Duodenal mucosa (tissue), 2 donors: ENCODE measurements at regions not wholly inside any gene's neighbourhood (a gene's known extent, or its start where the extent isn't known, plus 50 kb on each side); places are given as distances from the start of the nearest gene placed in this dataset.
"Not testable (repeated sequence)": the region's sequence is repeated elsewhere in the genome, so short reads cannot be mapped to it uniquely, and the experiment has no call there.

Experiments
- H3K27ac ChIP-seq: one replicate; pipeline ENCODE4 v1.7.0; 2013; ENCODE audit warnings: low read depth, low read length
- H3K27me3 ChIP-seq, 2 donors: one replicate each; pipeline ENCODE4 v1.7.0; 2013; ENCODE audit warnings: low read length in 2 of 2, control low read depth in 1 of 2; ENCODE audit not compliant: insufficient read depth in 2 of 2, control insufficient read depth in 1 of 2
- H3K36me3 ChIP-seq, 2 donors: one replicate each; pipeline ENCODE4 v1.7.0; 2013; ENCODE audit warnings: low read length in 2 of 2, control low read depth in 1 of 2; ENCODE audit not compliant: insufficient read depth in 2 of 2, control insufficient read depth in 1 of 2
- H3K4me1 ChIP-seq, 2 donors: one replicate each; pipeline ENCODE4 v1.7.0; 2013; ENCODE audit warnings: low read length in 2 of 2, control low read depth in 1 of 2; ENCODE audit not compliant: insufficient read depth in 2 of 2, control insufficient read depth in 1 of 2
- H3K4me3 ChIP-seq, 2 donors: one replicate each; pipeline ENCODE4 v1.7.0; 2013; ENCODE audit warnings: low read length in 2 of 2, low read depth in 1 of 2
- H3K9ac ChIP-seq, 2 donors: one replicate each; pipeline ENCODE4 v1.7.0; 2013; ENCODE audit warnings: low read length in 2 of 2, low read depth in 1 of 2
- H3K9me3 ChIP-seq, 2 donors: one replicate each; pipeline ENCODE4 v1.7.0; 2013; ENCODE audit warnings: low read length in 2 of 2, control low read depth in 1 of 2; ENCODE audit not compliant: control insufficient read depth in 1 of 2

DNA sequence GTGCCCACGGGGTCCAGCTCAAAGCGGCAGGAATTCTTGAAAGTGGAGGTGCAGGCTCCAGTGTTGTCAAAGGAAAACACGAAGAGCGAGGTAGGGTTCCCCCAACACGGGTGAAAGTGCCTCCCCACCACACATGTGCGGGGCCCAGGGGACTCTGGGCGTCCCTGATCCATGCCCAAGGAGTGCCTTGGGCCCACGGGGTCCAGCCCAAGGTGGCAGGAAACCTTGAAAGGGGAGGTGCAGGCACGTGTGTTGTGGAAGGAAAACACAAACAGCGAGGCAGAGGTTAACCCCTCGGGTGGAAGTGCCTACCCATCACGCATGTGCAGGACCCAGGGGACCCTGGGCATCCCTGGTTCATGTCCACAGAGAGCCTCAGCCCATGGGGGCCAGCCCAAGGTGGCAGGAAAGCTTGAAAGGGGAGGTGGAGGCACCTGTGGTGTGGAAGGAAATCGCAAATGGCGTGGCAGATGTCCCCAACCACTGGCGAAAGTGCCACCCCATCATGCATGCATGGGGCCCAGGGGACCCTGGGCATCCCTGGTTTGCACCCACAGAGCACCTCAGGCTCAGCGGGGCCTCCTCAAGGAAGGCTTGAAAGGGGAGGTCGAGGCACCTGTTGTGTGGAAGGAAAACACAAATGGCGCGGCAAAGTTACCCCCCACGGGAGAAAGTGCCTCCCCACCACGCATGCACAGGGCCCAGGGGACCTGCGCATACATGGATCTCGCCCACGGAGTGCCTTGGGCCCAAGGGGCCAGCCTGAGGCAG, 584.6 kb downstream of the ALG10 start:
- H3K9ac ChIP-seq: no peak overlapping the region
- H3K27me3 ChIP-seq: no peaks in the 10 kb centered on the region
- H3K27ac ChIP-seq: no peak overlapping the region
- H3K4me3 ChIP-seq: no peak overlapping the region
- H3K36me3 ChIP-seq: no peaks in the 10 kb centered on the region
- H3K4me1 ChIP-seq: no peaks in the 10 kb centered on the region
- peaks cover 44 to 52% of the 10 kb centered on the region in 2 donors for H3K9me3 ChIP-seq

DNA sequence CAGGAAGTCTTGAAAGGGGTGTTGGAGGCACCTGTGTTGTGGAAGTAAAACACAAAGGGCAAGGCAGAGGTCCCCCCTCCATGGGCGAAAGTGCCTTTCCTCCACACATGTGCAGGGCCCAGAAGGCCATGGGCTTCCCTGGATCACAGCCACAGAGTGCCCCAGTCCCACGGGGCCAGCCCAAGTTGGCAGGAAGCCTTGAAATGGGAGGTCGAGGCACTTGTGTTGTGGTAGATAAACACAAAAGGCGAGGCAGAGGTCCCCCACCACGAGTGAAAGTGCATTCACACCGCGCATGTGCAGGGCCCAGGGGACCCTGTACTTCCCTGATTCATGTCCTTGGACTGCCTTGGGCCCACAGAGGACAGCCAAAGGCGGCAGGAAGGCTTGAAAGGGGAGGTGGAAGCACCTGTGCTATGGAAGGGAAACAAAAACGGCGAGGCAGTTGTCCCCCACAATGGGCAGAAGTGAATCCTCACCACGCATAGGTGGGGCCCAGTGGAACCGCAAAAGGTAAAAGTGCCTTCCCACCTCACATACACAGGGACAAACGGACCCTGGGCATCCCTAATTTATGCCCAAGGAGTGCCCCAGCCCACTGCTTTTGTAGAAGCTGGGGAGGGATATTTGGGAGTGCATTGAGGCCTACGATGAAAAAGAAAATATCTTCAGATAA, 585.4 kb downstream of the ALG10 start:
- Histone ChIP-seq H3K27me3 (no peaks in the 10 kb centered on the region), H3K4me3 (no peak overlapping the region), H3K4me1 (no peaks in the 10 kb centered on the region), H3K9me3 (peaks cover 38 to 45% of the 10 kb centered on the region in 2 donors), H3K27ac (no peak overlapping the region), H3K9ac (no peak overlapping the region), H3K36me3 (no peaks in the 10 kb centered on the region)

DNA sequence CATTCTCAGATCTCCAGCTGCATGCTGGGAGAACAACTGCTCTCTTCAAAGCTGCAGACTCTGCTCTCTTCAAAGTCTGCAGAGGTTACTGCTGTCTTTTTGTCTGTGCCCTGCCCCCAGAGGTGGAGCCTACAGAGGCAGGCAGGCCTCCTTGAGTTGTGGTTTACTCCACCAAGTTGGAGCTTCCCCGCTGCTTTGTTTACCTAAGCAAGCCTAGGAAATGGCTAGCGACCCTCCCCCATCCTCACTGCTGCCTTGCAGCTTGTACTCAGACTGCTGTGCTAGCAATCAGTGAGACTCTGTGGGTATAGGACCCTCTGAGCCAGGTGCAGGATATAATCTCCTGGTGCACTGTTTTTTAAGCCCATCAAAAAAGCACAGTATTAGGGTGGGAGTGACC, 591.7 kb downstream of the ALG10 start:
- peaks cover 26 to 44% of the 10 kb centered on the region in 2 donors for H3K9me3 ChIP-seq
- not testable (repeated sequence) for H3K4me3 ChIP-seq, H3K27ac ChIP-seq, H3K27me3 ChIP-seq, H3K9ac ChIP-seq, H3K4me1 ChIP-seq, H3K36me3 ChIP-seq

DNA sequence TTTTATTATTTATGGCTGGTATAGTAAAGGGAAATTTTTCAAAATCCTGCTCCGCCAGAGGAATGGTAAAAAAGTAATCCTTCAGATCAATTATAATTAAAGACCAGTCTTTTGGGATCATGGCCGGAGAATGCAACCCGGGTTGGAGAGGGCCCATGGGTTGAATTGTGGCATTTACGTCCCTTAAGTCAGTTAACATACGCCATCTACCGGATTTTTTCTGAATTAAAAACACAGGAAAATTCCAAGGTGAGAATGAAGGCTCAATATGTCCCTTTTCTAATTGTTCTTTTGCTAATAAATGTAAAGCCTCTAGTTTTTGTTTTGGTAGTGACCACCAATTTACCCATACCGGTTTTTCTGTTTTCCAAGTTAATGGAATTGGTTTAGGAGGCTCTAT, 602.8 kb downstream of the ALG10 start:
- H3K4me3 ChIP-seq: no peak overlapping the region
- H3K36me3 ChIP-seq: no peaks in the 10 kb centered on the region
- H3K27me3 ChIP-seq: no peaks in the 10 kb centered on the region
- peaks cover 19 to 22% of the 10 kb centered on the region in 2 donors for H3K9me3 ChIP-seq
- no peak overlapping the region for H3K9ac ChIP-seq
- no peaks in the 10 kb centered on the region for H3K4me1 ChIP-seq
- H3K27ac ChIP-seq: no peak overlapping the region

DNA sequence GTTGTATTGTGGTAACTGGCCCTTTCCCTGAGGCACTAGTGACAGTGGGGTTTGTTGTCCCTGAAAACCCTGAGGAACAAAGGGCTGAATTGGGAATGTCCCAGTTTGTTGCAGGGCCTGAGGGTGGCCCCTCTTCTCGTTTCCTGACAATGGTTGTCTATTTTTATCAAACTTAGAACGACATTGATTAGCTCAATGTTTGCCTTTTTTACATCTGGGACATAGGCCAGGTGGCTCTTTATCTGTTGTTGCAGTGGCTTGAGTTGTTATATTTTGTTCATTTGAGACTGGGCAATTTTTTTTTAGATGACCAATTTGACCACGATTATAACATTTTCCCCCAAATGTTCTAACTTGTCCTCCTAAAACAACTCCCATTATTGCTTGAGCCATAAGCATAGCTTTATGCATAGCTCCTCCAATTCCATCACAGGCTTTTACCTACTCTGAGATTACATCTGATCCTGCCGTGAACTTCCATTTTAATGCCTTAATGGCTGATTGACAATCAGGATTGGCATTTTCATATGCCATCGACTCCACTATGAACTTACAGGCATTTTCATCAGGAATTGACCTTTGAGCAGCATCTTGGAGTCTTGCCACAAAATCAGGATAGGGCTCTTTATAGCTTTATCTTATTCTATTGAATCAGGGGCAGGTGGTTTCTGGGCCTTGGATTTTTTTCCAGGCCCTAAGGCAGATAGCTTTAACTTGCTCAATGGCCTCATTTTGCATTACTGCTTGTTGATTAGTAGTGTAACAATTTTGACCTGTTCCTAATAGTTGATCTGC, 604.3 kb downstream of the ALG10 start:
- Histone ChIP-seq H3K4me3 (no peak overlapping the region), H3K9ac (no peak overlapping the region), H3K4me1 (no peaks in the 10 kb centered on the region), H3K9me3 (peaks cover 19 to 22% of the 10 kb centered on the region in 2 donors), H3K36me3 (no peaks in the 10 kb centered on the region), H3K27me3 (no peaks in the 10 kb centered on the region), H3K27ac (no peak overlapping the region)
